Activated CD4-positive, alpha-beta memory T cell treated with anti-CD3 and anti-CD28 coated beads, Interleukin-2, amount 10 ng/mL, durations not matched to agents 7 days and 5 days (primary cell): ENCODE measurements at regions not wholly inside any gene's neighbourhood (a gene's known extent, or its start where the extent isn't known, plus 50 kb on each side); places are given as distances from the start of the nearest gene placed in this dataset.
"Not testable (repeated sequence)": the region's sequence is repeated elsewhere in the genome, so short reads cannot be mapped to it uniquely, and the experiment has no call there.

Source experiments
- CTCF ChIA-PET: fragments of 350-600 bp; sonication (Branson Sonifier 250); formaldehyde crosslinking; loops from one replicate; lab custom pipeline; 2021; ENCODE audit warnings: antibody characterized with exemption, inconsistent platforms; lab: Charles Lee
- POLR2A ChIA-PET: fragments of 350-600 bp; sonication (Branson Sonifier 250); formaldehyde crosslinking; loops from one replicate; lab custom pipeline; 2021; ENCODE audit warnings: antibody characterized with exemption; lab: Charles Lee
- DNase-seq: peaks from one replicate; pipeline ENCODE4 v3.0.0-alpha.2; 2020
- H3K27ac Mint-ChIP-seq: one replicate; pipeline ENCODE4 v1.8.0; 2021; ENCODE audit warnings: mild to moderate bottlenecking, mixed read lengths
- H3K27me3 Mint-ChIP-seq: one replicate; pipeline ENCODE4 v1.8.0; 2021; ENCODE audit warnings: mixed read lengths
- H3K36me3 Mint-ChIP-seq: one replicate; pipeline ENCODE4 v1.8.0; 2021; ENCODE audit warnings: low read depth, mixed read lengths
- H3K4me1 Mint-ChIP-seq: one replicate; pipeline ENCODE4 v1.8.0; 2021; ENCODE audit warnings: mixed read lengths
- H3K4me3 Mint-ChIP-seq: one replicate; pipeline ENCODE4 v1.8.0; 2021; ENCODE audit warnings: mild to moderate bottlenecking, mixed read lengths
- H3K9me3 Mint-ChIP-seq: one replicate; pipeline ENCODE4 v1.8.0; 2021; ENCODE audit warnings: mixed read lengths

GRCh38 chr3:65252914-65253313, 565.1 kb upstream of the ADAMTS9 start:
- H3K4me3 Mint-ChIP-seq, H3K27me3 Mint-ChIP-seq, POLR2A ChIA-PET, CTCF ChIA-PET, H3K27ac Mint-ChIP-seq, DNase-seq, H3K4me1 Mint-ChIP-seq, H3K36me3 Mint-ChIP-seq: not testable (repeated sequence)
- H3K9me3 Mint-ChIP-seq: peaks cover 21% of the 10 kb centered on the region

GRCh38 chr3:65252266-65252665, 564.5 kb upstream of the ADAMTS9 start:
- CTCF ChIA-PET: no interaction called here
- Mint-ChIP-seq H3K9me3 (peaks cover 21% of the 10 kb centered on the region), H3K4me3 (no peak overlapping the region), H3K36me3 (no peaks in the 10 kb centered on the region), H3K27me3 (no peaks in the 10 kb centered on the region), H3K27ac (no peak overlapping the region), H3K4me1 (no peaks in the 10 kb centered on the region)
- DNase-seq: no peak
- POLR2A ChIA-PET: no interaction called here

GRCh38 chr3:65251375-65251774, 563.6 kb upstream of the ADAMTS9 start:
- no peaks in the 10 kb centered on the region for H3K27me3 Mint-ChIP-seq
- POLR2A ChIA-PET: no interaction called here
- no peaks in the 10 kb centered on the region for H3K36me3 Mint-ChIP-seq
- DNase-seq: no peak
- no peaks in the 10 kb centered on the region for H3K4me1 Mint-ChIP-seq
- CTCF ChIA-PET: no interaction called here
- no peak overlapping the region for H3K27ac Mint-ChIP-seq
- H3K9me3 Mint-ChIP-seq: peaks cover 21% of the 10 kb centered on the region
- no peak overlapping the region for H3K4me3 Mint-ChIP-seq

- Mint-ChIP-seq H3K36me3 (no peaks in the 10 kb centered on the region), H3K27ac (no peak overlapping the region), H3K4me3 (no peak overlapping the region), H3K9me3 (peaks cover 11% of the 10 kb centered on the region), H3K27me3 (no peaks in the 10 kb centered on the region), H3K4me1 (no peaks in the 10 kb centered on the region)
- ChIA-PET POLR2A (no interaction called here), CTCF (no interaction called here)
- DNase-seq: no peak
These were observed 558.8 kb upstream of the ADAMTS9 start for GRCh38 chr3:65246561-65246960.

DNA sequence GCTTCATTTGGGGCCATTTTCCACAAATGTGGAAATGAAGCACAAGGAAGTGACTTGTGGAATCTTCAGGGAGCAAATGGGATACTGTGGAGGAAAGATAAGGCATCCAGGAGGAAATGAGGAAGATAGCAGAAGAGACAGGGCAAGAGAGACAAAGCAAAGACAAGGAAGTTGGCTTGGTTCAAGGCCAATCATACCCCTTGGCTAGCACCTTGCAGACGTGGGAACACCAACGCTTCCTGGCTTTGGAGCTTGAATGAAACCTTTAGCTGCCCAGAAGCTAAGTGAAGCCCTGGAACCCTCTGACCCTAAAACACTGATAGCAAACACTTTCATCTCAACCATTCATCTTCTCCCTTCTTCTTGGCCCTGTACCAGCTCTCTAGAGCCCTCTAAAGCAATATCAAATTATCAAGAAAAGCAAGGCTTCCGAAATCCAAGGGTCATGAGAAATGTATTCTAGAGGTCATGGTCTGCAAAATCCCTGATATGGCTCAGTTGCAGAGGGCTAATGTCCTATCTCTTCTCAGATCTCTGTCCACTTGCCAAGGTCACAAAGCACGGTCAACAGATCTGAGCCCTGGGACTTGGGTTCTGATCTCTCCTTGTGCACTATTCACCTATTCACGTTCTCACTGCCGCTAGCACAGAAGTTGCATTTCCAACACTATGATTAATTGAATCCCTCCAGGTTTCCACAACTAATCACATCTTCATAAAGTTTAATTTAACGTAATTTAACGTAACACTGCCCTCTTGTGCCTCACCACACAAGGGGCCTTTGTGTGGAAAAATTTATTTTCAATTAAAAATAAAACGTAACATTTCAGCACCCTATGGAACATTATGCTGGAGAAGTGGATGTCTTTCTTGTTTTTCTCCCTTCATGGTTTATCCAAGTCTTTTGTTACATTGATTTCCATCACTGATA, 557.6 kb upstream of the ADAMTS9 start:
- no peak overlapping the region for H3K4me3 Mint-ChIP-seq
- H3K9me3 Mint-ChIP-seq: peaks cover 8% of the 10 kb centered on the region
- CTCF ChIA-PET: no interaction called here
- no peak for DNase-seq
- no peaks in the 10 kb centered on the region for H3K4me1 Mint-ChIP-seq
- H3K36me3 Mint-ChIP-seq: no peaks in the 10 kb centered on the region
- no peaks in the 10 kb centered on the region for H3K27me3 Mint-ChIP-seq
- POLR2A ChIA-PET: no interaction called here
- H3K27ac Mint-ChIP-seq: no peak overlapping the region

DNA sequence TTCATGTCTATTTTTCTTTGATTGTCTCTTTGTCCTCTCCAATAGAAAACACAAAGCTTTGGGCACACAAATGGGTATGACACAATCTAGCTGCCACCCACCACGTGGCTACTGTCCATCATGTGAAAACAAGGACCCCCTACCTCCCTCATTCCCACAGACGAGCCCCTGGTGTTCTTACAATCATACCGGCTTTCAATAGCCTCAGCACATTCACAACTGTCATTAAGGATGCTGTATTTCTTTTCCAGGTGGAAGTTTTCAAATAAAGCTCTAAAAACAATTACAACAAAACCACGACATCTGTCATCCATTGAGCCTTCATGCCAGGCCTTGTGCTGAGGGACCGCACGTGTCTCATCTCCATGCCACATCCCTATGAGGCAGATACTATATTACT, 552.6 kb upstream of the ADAMTS9 start:
- Mint-ChIP-seq H3K36me3 (no peaks in the 10 kb centered on the region), H3K9me3 (peaks cover 20% of the 10 kb centered on the region), H3K27ac (no peak overlapping the region), H3K27me3 (no peaks in the 10 kb centered on the region), H3K4me1 (no peaks in the 10 kb centered on the region), H3K4me3 (no peak overlapping the region)
- CTCF ChIA-PET: no interaction called here
- POLR2A ChIA-PET: no interaction called here
- no peak for DNase-seq

- Mint-ChIP-seq H3K27ac (no peak overlapping the region), H3K4me3 (no peak overlapping the region), H3K36me3 (no peaks in the 10 kb centered on the region), H3K27me3 (no peaks in the 10 kb centered on the region), H3K9me3 (peaks cover 20% of the 10 kb centered on the region), H3K4me1 (no peaks in the 10 kb centered on the region)
- POLR2A ChIA-PET: no interaction called here
- CTCF ChIA-PET: no interaction called here
- DNase-seq: no peak
These were observed 550.9 kb upstream of the ADAMTS9 start for GRCh38 chr3:65238652-65239051.

GRCh38 chr3:65234499-65234898, 546.7 kb upstream of the ADAMTS9 start:
- Mint-ChIP-seq H3K4me3 (no peak overlapping the region), H3K4me1 (no peaks in the 10 kb centered on the region), H3K9me3 (peaks cover 13% of the 10 kb centered on the region), H3K27ac (no peak overlapping the region), H3K36me3 (no peaks in the 10 kb centered on the region), H3K27me3 (no peaks in the 10 kb centered on the region)
- CTCF ChIA-PET: no interaction called here
- DNase-seq: no peak
- POLR2A ChIA-PET: no interaction called here

DNA sequence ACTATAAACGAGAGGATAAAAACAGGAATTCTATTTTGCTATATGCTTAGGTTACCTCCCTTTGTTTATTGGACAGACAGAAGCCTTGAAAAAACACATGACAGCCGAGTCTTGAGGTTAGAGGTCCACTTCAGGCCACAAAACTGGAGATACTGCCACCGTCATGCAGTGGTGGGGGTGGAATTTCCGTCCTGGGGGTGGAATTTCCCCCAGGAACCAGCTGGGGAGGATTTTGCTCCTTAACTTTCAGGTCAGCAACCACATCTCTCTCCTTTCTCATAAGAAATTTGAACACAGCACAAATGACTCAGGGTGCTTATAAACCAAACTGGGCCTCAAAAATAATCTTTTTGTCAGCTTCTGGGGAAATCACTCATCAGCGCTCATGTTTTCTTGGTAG, 545.8 kb upstream of the ADAMTS9 start:
- Mint-ChIP-seq H3K4me1 (no peaks in the 10 kb centered on the region), H3K27me3 (no peaks in the 10 kb centered on the region), H3K36me3 (no peaks in the 10 kb centered on the region), H3K4me3 (no peak overlapping the region), H3K9me3 (peaks cover 13% of the 10 kb centered on the region), H3K27ac (no peak overlapping the region)
- no peak for DNase-seq
- CTCF ChIA-PET: no interaction called here
- POLR2A ChIA-PET: no interaction called here

GRCh38 chr3:65231544-65231943, 543.7 kb upstream of the ADAMTS9 start:
- H3K36me3 Mint-ChIP-seq: no peaks in the 10 kb centered on the region
- no peak for DNase-seq
- H3K4me1 Mint-ChIP-seq: no peaks in the 10 kb centered on the region
- CTCF ChIA-PET: no interaction called here
- POLR2A ChIA-PET: no interaction called here
- no peak overlapping the region for H3K4me3 Mint-ChIP-seq
- no peaks in the 10 kb centered on the region for H3K27me3 Mint-ChIP-seq
- no peak overlapping the region for H3K27ac Mint-ChIP-seq
- peaks cover 6% of the 10 kb centered on the region for H3K9me3 Mint-ChIP-seq

DNA sequence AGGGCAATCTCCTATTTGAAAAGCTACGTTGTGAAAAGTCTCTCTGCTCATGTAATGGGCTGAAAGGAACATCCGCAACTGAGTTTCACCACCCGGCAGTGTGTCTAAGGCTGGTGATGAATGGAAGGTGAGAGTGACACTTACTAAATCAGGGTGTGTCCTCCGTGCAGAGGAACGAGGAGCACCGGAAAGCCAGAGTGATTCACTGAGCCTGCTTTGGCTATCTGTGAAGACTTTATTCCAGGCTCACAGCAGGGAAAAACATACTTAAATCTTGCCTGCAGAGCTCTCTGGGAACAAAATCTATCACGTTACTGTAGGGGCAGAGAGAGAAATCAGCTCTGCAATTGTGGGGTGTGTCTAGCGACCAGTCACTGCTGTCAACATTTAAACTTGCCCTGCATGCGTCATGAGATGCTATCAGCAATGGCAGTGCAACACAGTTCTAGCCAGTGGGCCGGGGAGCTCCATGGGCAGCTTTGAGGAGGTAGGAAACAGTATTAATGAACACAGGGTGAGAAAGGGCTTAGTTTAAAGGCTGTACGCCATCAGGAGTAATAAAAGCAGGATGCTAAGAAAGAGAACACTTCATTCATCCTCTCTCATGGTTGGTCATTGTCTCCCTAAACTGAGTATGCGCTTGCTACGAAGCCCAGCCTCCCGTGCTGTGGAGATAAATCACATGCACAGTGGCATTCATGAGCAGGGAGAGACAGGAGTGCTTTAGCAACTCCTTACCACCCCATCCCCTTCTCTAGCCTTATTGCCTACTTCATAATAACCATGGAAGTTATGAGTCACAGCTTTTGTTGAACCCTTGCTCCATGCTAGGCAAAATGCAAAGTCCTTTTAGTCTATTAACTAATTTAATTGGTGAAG, 542.7 kb upstream of the ADAMTS9 start:
- H3K4me1 Mint-ChIP-seq: no peaks in the 10 kb centered on the region
- no peak for DNase-seq
- no peaks in the 10 kb centered on the region for H3K36me3 Mint-ChIP-seq
- CTCF ChIA-PET: no interaction called here
- H3K27ac Mint-ChIP-seq: no peak overlapping the region
- H3K4me3 Mint-ChIP-seq: no peak overlapping the region
- H3K27me3 Mint-ChIP-seq: no peaks in the 10 kb centered on the region
- peaks cover 2% of the 10 kb centered on the region for H3K9me3 Mint-ChIP-seq
- POLR2A ChIA-PET: no interaction called here

GRCh38 chr3:65226287-65226686, 538.5 kb upstream of the ADAMTS9 start:
- Mint-ChIP-seq H3K27ac (no peak overlapping the region), H3K36me3 (no peaks in the 10 kb centered on the region), H3K27me3 (no peaks in the 10 kb centered on the region), H3K9me3 (peaks cover 6% of the 10 kb centered on the region), H3K4me1 (no peaks in the 10 kb centered on the region), H3K4me3 (no peak overlapping the region)
- CTCF ChIA-PET: no interaction called here
- no peak for DNase-seq
- POLR2A ChIA-PET: no interaction called here

GRCh38 chr3:65210026-65210814, 522.4 kb upstream of the ADAMTS9 start:
- H3K36me3 Mint-ChIP-seq: no peaks in the 10 kb centered on the region
- H3K27me3 Mint-ChIP-seq: no peaks in the 10 kb centered on the region
- no peak for DNase-seq
- H3K9me3 Mint-ChIP-seq: peaks cover 10% of the 10 kb centered on the region
- no peak overlapping the region for H3K27ac Mint-ChIP-seq
- no peaks in the 10 kb centered on the region for H3K4me1 Mint-ChIP-seq
- CTCF ChIA-PET: no interaction called here
- POLR2A ChIA-PET: no interaction called here
- no peak overlapping the region for H3K4me3 Mint-ChIP-seq
